K562 (cell line): ENCODE measurements at regions not wholly inside any gene's neighbourhood (a gene's known extent, or its start where the extent isn't known, plus 50 kb on each side); places are given as distances from the start of the nearest gene placed in this dataset.

Experiments
- ATAC-seq: fragments of 200-7000 bp; cut with Tn5 transposase; 3 replicates; pipeline ENCODE4 v1.9.1; 2020; ENCODE audit warnings: moderate library complexity
- BruUV-seq: library from RNA; stranded (reverse); fragments of 400-500 nt; replicated peaks from 2 replicates; lab custom pipeline; 2021; lab: Mats Ljungman, UMichigan
- CTCF ChIA-PET: fragments of 300-600 bp; formaldehyde crosslinking; extraction: SDS; loops from one replicate; lab custom pipeline; 2021; ENCODE audit warnings: low intra/inter-chr PET ratio; lab: Yijun Ruan, JAX
- POLR2A ChIA-PET: fragments of 300-600, 350-650 bp; sonication (Branson Sonifier 250); formaldehyde crosslinking; extraction: SDS; loops from one replicate; lab custom pipeline; 2021; ENCODE audit warnings: antibody characterized with exemption, inconsistent platforms; lab: Yijun Ruan, JAX
- DNase-seq, 4 experiments: peaks; one replicate each; pipeline versions ENCODE4 v3.0.0 to v3.0.0-alpha.2; 2011 to 2018; ENCODE audit warnings: low spot score in 3 of 4, mixed read lengths in 3 of 4; ENCODE audit errors: extremely low read depth in 1 of 4
- FAIRE-seq: peaks from 2 replicates; lab custom pipeline; 2011; peaks lifted over from hg19 to GRCh38; lab: Jason Lieb, UNC
- H2AFZ ChIP-seq: 2 replicates; pipeline ENCODE4 v1.6.0; 2011; ENCODE audit warnings: low read depth, low read length, control low read depth, inconsistent platforms
- H3K27ac ChIP-seq: fragments of 200-600 bp; 3 replicates; pipeline ENCODE4 v1.8.0; 2011; ENCODE audit warnings: low read depth, mild to moderate bottlenecking, control low read depth, inconsistent platforms, low read length, moderate library complexity, mixed read lengths; ENCODE audit errors: extremely low read depth
- H3K27me3 ChIP-seq, 2 experiments: fragments of 300-600 bp in 1 of 2; 2 replicates in 1 of 2; 3 replicates in 1 of 2; pipeline versions ENCODE4 v1.6.0 to v1.8.0; 2011; ENCODE audit warnings: inconsistent platforms in 2 of 2, low read length in 2 of 2, mild to moderate bottlenecking in 1 of 2, mixed read lengths in 1 of 2, moderate library complexity in 1 of 2; ENCODE audit not compliant: control insufficient read depth in 2 of 2, insufficient read depth in 2 of 2
- H3K36me3 ChIP-seq: fragments of 300-600 bp; 3 replicates; pipeline ENCODE4 v1.8.0; 2011; ENCODE audit warnings: mild to moderate bottlenecking, low read length, inconsistent platforms; ENCODE audit not compliant: control insufficient read depth, insufficient read depth
- H3K4me1 ChIP-seq, 2 experiments: fragments of 200-600 bp in 1 of 2; replicated peaks in 1 of 2; 2 replicates in 1 of 2; 3 replicates in 1 of 2; pipeline versions ENCODE4 v1.5.1 to v1.8.0; 2011; ENCODE audit warnings: inconsistent platforms in 2 of 2, low read length in 2 of 2, mild to moderate bottlenecking in 1 of 2, mixed read lengths in 1 of 2, moderate library complexity in 1 of 2; ENCODE audit not compliant: control insufficient read depth in 2 of 2, insufficient read depth in 2 of 2
- H3K4me2 ChIP-seq: 2 replicates; pipeline ENCODE4 v1.6.1; 2011; ENCODE audit warnings: low read length, control low read depth, inconsistent platforms, mixed read lengths; ENCODE audit not compliant: insufficient read depth
- H3K4me3 ChIP-seq: fragments of 200-600 bp; sonication (generic), shearing (Covaris generic); 2 replicates; pipeline ENCODE4 v1.5.1; 2016; ENCODE audit warnings: control low read depth, inconsistent platforms
- H3K79me2 ChIP-seq: fragments of 200-600 bp; 3 replicates; pipeline ENCODE4 v1.8.0; 2011; ENCODE audit warnings: low read length, inconsistent platforms; ENCODE audit not compliant: control insufficient read depth, insufficient read depth
- H3K9ac ChIP-seq, 2 experiments: 2 replicates each; pipeline versions ENCODE4 v1.6.0 to v1.6.1; 2011; ENCODE audit warnings: low read depth in 2 of 2, low read length in 2 of 2, control low read depth in 1 of 2, inconsistent platforms in 1 of 2, mild to moderate bottlenecking in 1 of 2, mixed read lengths in 1 of 2; ENCODE audit not compliant: insufficient read depth in 1 of 2
- H3K9me1 ChIP-seq: one replicate; pipeline ENCODE4 v1.6.0; 2011; ENCODE audit warnings: inconsistent platforms, mild to moderate bottlenecking, low read length, moderate library complexity; ENCODE audit not compliant: control insufficient read depth, insufficient read depth
- H3K9me3 ChIP-seq: replicated peaks from 2 replicates; pipeline ENCODE4 v1.5.1; 2011; ENCODE audit warnings: low read depth, low read length, inconsistent platforms; ENCODE audit not compliant: control insufficient read depth, insufficient read depth
- H4K20me1 ChIP-seq: replicated peaks from 2 replicates; pipeline ENCODE4 v1.6.1; 2011; ENCODE audit warnings: low read length, inconsistent platforms, mixed read lengths; ENCODE audit not compliant: control insufficient read depth, insufficient read depth
- FOSL1 ChIP-seq: fragments of 200-800 bp; sonication (Bioruptor generic); conservative IDR thresholded peaks from 2 replicates; pipeline ENCODE4 v1.6.1; 2016; ENCODE audit warnings: missing genetic modification characterization, missing compliant biosample characterization
- FOXO4 ChIP-seq: fragments of 450-650 bp; formaldehyde crosslinking; IDR thresholded peaks from 2 replicates; pipeline ENCODE4 v1.4.0; 2020; ENCODE audit warnings: mild to moderate bottlenecking, moderate library complexity
- GTF2B ChIP-seq: IDR thresholded peaks from 2 replicates; pipeline ENCODE4 v1.6.1; 2011; ENCODE audit not compliant: insufficient read length; ENCODE audit errors: extremely low read depth
- HCFC1 ChIP-seq: IDR thresholded peaks from 2 replicates; pipeline ENCODE4 v1.6.1; 2012; ENCODE audit warnings: low read depth, low read length, improper control_type of control experiment
- JUN ChIP-seq, 2 experiments: sonication (generic) in 1 of 2; formaldehyde crosslinking in 1 of 2; IDR thresholded peaks; 2 replicates each; pipeline versions ENCODE4 v1.6.1 to v1.8.0; 2012 to 2022; ENCODE audit warnings: borderline replicate concordance in 2 of 2, mild to moderate bottlenecking in 2 of 2, improper control_type of control experiment in 1 of 2, low read depth in 1 of 2, low read length in 1 of 2, missing genetic modification reagents in 1 of 2
- NFATC3 ChIP-seq: fragments of 450-650 bp; IDR thresholded peaks from 2 replicates; pipeline ENCODE4 v1.6.1; 2017; ENCODE audit warnings: mild to moderate bottlenecking
- NONO ChIP-seq, 2 experiments: fragments of 200-400 bp in 1 of 2; fragments of 450-650 bp in 1 of 2; formaldehyde crosslinking in 1 of 2; IDR thresholded peaks; 2 replicates each; pipeline ENCODE4 v1.6.1; 2017; ENCODE audit warnings: low read depth in 2 of 2, mild to moderate bottlenecking in 2 of 2, moderate library complexity in 2 of 2, low read length in 1 of 2
- PPARD ChIP-seq: fragments of 250-450 bp; sonication (Bioruptor Pico); IDR thresholded peaks from 2 replicates; pipeline ENCODE4 v1.8.0; 2022; ENCODE audit warnings: inconsistent platforms, mild to moderate bottlenecking, moderate library complexity
- THAP12 ChIP-seq: fragments of 250-450 bp; sonication (Bioruptor Pico); IDR thresholded peaks from 2 replicates; pipeline ENCODE4 v1.9.0; 2021; ENCODE audit warnings: mild to moderate bottlenecking, inconsistent platforms
- ZBED1 ChIP-seq: IDR thresholded peaks from 2 replicates; pipeline ENCODE4 v1.6.1; 2014
- ZNF79 ChIP-seq: fragments of 250-450 bp; sonication (Bioruptor Pico); IDR thresholded peaks from 2 replicates; pipeline ENCODE4 v1.4.0; 2020; ENCODE audit warnings: low read depth, mild to moderate bottlenecking, moderate library complexity
- WGBS: fragments of 100-300 bp; shearing (Covaris generic); methylation state at CpG from one replicate; pipeline ENCODE4 v1.1.6; 2016; ENCODE audit warnings: low coverage, mixed read lengths; ENCODE audit not compliant: insufficient coverage; ENCODE audit errors: missing lambda C conversion rate; 5-methylcytosine and 5-hydroxymethylcytosine counted together
- in situ Hi-C: fragments of 300-500 bp; cut with MboI; formaldehyde crosslinking; loops from 4 replicates; pipeline ENCODE4 v1.15.0; 2018; ENCODE audit warnings: inconsistent platforms, mixed read lengths
- intact Hi-C: fragments of 100-400 bp; cut with micrococcal nuclease; formaldehyde crosslinking; loops from 2 replicates; pipeline ENCODE4 v1.14.2; 2022

GRCh38 chr13:105426441-105426840 lies 1109.0 kb downstream of the EFNB2 start:
- CTCF ChIA-PET, result no interaction called here
- no peak overlapping the region for H3K4me3 ChIP-seq
- 3% methylated on average over 5 of the region's 5 CpGs for WGBS
- H3K9me3 ChIP-seq, result no peaks in the 10 kb centered on the region
- no peaks in the 10 kb centered on the region for H4K20me1 ChIP-seq
- BruUV-seq, result no TSS peak
- no peak overlapping the region for H3K4me2 ChIP-seq
- POLR2A ChIA-PET, result no interaction called here
- H3K79me2 ChIP-seq, result no peaks in the 10 kb centered on the region
- no peaks in the 10 kb centered on the region for H3K27me3 ChIP-seq
- DNase-seq (no peak), FAIRE-seq (no peak), ATAC-seq (no peak)
- H3K9ac ChIP-seq, result no peak overlapping the region
- no peaks in the 10 kb centered on the region for H3K4me1 ChIP-seq
- H3K27ac ChIP-seq, result no peak overlapping the region
- no peak overlapping the region for H2AFZ ChIP-seq
- in situ Hi-C loops, result no loop called here
- intact Hi-C loops, result no loop called here
- H3K9me1 ChIP-seq, result no peaks in the 10 kb centered on the region
- TF ChIP-seq THAP12 (CRISPR knock-in tag) (no peak), GTF2B (no peak), PPARD (CRISPR knock-in tag) (no peak), ZBED1 (no peak), HCFC1 (no peak), NFATC3 (no peak), ZNF79 (no peak), JUN (IDR thresholded peaks at IDR 0.05; ENCODE audit: borderline replicate concordance, low read depth, low read length) (no peak), JUN (CRISPR knock-in tag; IDR thresholded peaks at IDR 0.05; ENCODE audit: borderline replicate concordance) (no peak), NONO (IDR thresholded peaks at IDR 0.05; ENCODE audit: low read depth in 2 of 2, low read length in 1 of 2) (no peak), FOSL1 (tag) (no peak), FOXO4 (CRISPR knock-in tag) (no peak)
- no peaks in the 10 kb centered on the region for H3K36me3 ChIP-seq
